CD14-positive monocyte (primary cell): ENCODE measurements at regions not wholly inside any gene's neighbourhood (a gene's known extent, or its start where the extent isn't known, plus 50 kb on each side); places are given as distances from the start of the nearest gene placed in this dataset.

Experiments
- DNase-seq, 3 donors: peaks; one replicate each; pipeline ENCODE4 v3.0.0-alpha.2; 2011 to 2022
- H2AFZ ChIP-seq: 2 replicates; pipeline ENCODE4 v1.6.0; 2012; ENCODE audit warnings: mild to moderate bottlenecking, low read depth, low read length, inconsistent platforms; ENCODE audit not compliant: insufficient read depth, poor library complexity, severe bottlenecking
- H3K27ac ChIP-seq, 2 donors: 1 replicate in 1 of 2; 2 replicates in 1 of 2; pipeline ENCODE4 v1.5.1; 2012 to 2013; ENCODE audit warnings: low read length in 2 of 2, control low read depth in 1 of 2, inconsistent platforms in 1 of 2, low read depth in 1 of 2, mild to moderate bottlenecking in 1 of 2
- H3K27me3 ChIP-seq, 2 donors: one replicate each; pipeline versions ENCODE4 v1.6.0 to v1.6.1; 2011 to 2013; ENCODE audit warnings: low read length in 2 of 2; ENCODE audit not compliant: control insufficient read depth in 2 of 2, insufficient read depth in 2 of 2
- H3K36me3 ChIP-seq, 2 donors: replicated peaks in 1 of 2; 1 replicate in 1 of 2; 2 replicates in 1 of 2; pipeline versions ENCODE4 v1.5.1 to v1.6.1; 2012 to 2013; ENCODE audit warnings: low read length in 2 of 2, control low read depth in 1 of 2, inconsistent platforms in 1 of 2, mild to moderate bottlenecking in 1 of 2; ENCODE audit not compliant: insufficient read depth in 2 of 2, control insufficient read depth in 1 of 2
- H3K4me1 ChIP-seq, 2 donors: 1 replicate in 1 of 2; 2 replicates in 1 of 2; pipeline versions ENCODE4 v1.5.1 to v1.6.1; 2012 to 2013; ENCODE audit warnings: low read length in 2 of 2, control low read depth in 1 of 2, inconsistent platforms in 1 of 2, mild to moderate bottlenecking in 1 of 2, moderate library complexity in 1 of 2; ENCODE audit not compliant: insufficient read depth in 2 of 2, control insufficient read depth in 1 of 2
- H3K4me2 ChIP-seq: replicated peaks from 2 replicates; pipeline ENCODE3; 2012; ENCODE audit warnings: low read length, moderate library complexity, mild to moderate bottlenecking; ENCODE audit not compliant: poor library complexity, severe bottlenecking; ENCODE audit errors: extremely low read depth
- H3K4me3 ChIP-seq, 3 experiments: fragments of 200-600 bp in 1 of 3; sonication (generic) in 1 of 3; replicated peaks in 1 of 3; 1 replicate in 2 of 3; 2 replicates in 1 of 3; pipeline ENCODE4 v1.5.1; 2011 to 2013; ENCODE audit warnings: low read length in 3 of 3, mild to moderate bottlenecking in 3 of 3, control low read depth in 2 of 3, low read depth in 2 of 3, inconsistent platforms in 1 of 3, moderate library complexity in 1 of 3
- H3K79me2 ChIP-seq: 2 replicates; pipeline ENCODE4 v1.6.0; 2012; ENCODE audit warnings: mild to moderate bottlenecking, control low read depth, inconsistent platforms, low read length, moderate library complexity; ENCODE audit not compliant: insufficient read depth
- H3K9ac ChIP-seq: 2 replicates; pipeline ENCODE4 v1.6.0; 2017; ENCODE audit warnings: low read length, mild to moderate bottlenecking; ENCODE audit not compliant: insufficient read depth, poor library complexity, severe bottlenecking
- H3K9me3 ChIP-seq, 2 donors: replicated peaks in 1 of 2; 1 replicate in 1 of 2; 2 replicates in 1 of 2; pipeline versions ENCODE4 v1.5.1 to v1.6.1; 2012 to 2013; ENCODE audit warnings: low read length in 2 of 2, control low read depth in 1 of 2; ENCODE audit not compliant: control insufficient read depth in 1 of 2, insufficient read depth in 1 of 2
- H4K20me1 ChIP-seq: 2 replicates; pipeline ENCODE4 v1.6.0; 2012; ENCODE audit warnings: mild to moderate bottlenecking, low read length, control low read depth, moderate library complexity; ENCODE audit not compliant: insufficient read depth
- H3K27ac Mint-ChIP-seq, 7 donors: one replicate each; pipeline ENCODE4 v1.8.0; 2020; ENCODE audit warnings: mild to moderate bottlenecking in 7 of 7, mixed read lengths in 7 of 7, moderate library complexity in 6 of 7, inconsistent platforms in 2 of 7
- H3K27me3 Mint-ChIP-seq, 3 donors: one replicate each; pipeline ENCODE4 v1.8.0; 2021 to 2022; ENCODE audit warnings: low read depth in 3 of 3, mild to moderate bottlenecking in 3 of 3, mixed read lengths in 3 of 3, moderate library complexity in 3 of 3, inconsistent platforms in 1 of 3
- H3K36me3 Mint-ChIP-seq, 2 donors: one replicate each; pipeline ENCODE4 v1.8.0; 2020; ENCODE audit warnings: mixed read lengths in 2 of 2, inconsistent platforms in 1 of 2, mild to moderate bottlenecking in 1 of 2
- H3K4me1 Mint-ChIP-seq: one replicate; pipeline ENCODE4 v1.8.0; 2020; ENCODE audit warnings: mild to moderate bottlenecking, mixed read lengths
- H3K4me3 Mint-ChIP-seq, 2 donors: one replicate each; pipeline ENCODE4 v1.8.0; 2020; ENCODE audit warnings: mild to moderate bottlenecking in 2 of 2, mixed read lengths in 2 of 2, moderate library complexity in 1 of 2
- H3K9me3 Mint-ChIP-seq, 7 donors: one replicate each; pipeline ENCODE4 v1.8.0; 2020 to 2022; ENCODE audit warnings: mixed read lengths in 7 of 7, mild to moderate bottlenecking in 6 of 7, moderate library complexity in 6 of 7, inconsistent platforms in 2 of 7
- CTCF ChIP-seq: fragments of 200-600 bp; IDR thresholded peaks from one replicate; pipeline ENCODE4 v1.8.0; 2022; ENCODE audit warnings: antibody characterized with exemption, mild to moderate bottlenecking
- WGBS: methylation state at CpG from one replicate; pipeline ENCODE4 v1.1.5; 2013; ENCODE audit warnings: missing lambda C conversion rate; ENCODE audit not compliant: insufficient coverage; 5-methylcytosine and 5-hydroxymethylcytosine counted together
- intact Hi-C, 2 donors: fragments of 100-400 bp; cut with micrococcal nuclease; formaldehyde crosslinking; loops; one replicate each; pipeline versions ENCODE4 v1.15.0 to v1.15.1; 2023

GRCh38 chr1:47650205-47650604, 212.4 kb downstream of the FOXD2 start:
- Mint-ChIP-seq H3K4me1 (no peaks in the 10 kb centered on the region), H3K9me3 (no peaks in the 10 kb centered on the region), H3K36me3 (no peaks in the 10 kb centered on the region), H3K27me3 (peaks cover 4 to 5% (median 5%) of the 10 kb centered on the region in 3 donors), H3K27ac (no peak overlapping the region), H3K4me3 (no peak overlapping the region)
- Histone ChIP-seq H3K9ac (no peak overlapping the region), H3K4me1 (no peaks in the 10 kb centered on the region), H3K36me3 (no peaks in the 10 kb centered on the region), H3K27me3 (no peaks in the 10 kb centered on the region), H3K4me3 (no peak overlapping the region), H4K20me1 (no peaks in the 10 kb centered on the region), H3K4me2 (no peak overlapping the region), H3K79me2 (no peaks in the 10 kb centered on the region), H3K27ac (no peak overlapping the region), H2AFZ (no peak overlapping the region), H3K9me3 (no peaks in the 10 kb centered on the region)
- no peak for TF ChIP-seq CTCF
- intact Hi-C loops = no loop called here
- WGBS = 85% methylated on average over 7 of the region's 7 CpGs
- no peak for DNase-seq

GRCh38 chr1:47650611-47651010, 212.8 kb downstream of the FOXD2 start:
- H3K27me3 Mint-ChIP-seq = peaks cover 2 to 5% (median 4%) of the 10 kb centered on the region in 3 donors
- Histone ChIP-seq H3K4me3 (no peak overlapping the region), H4K20me1 (no peaks in the 10 kb centered on the region), H3K36me3 (no peaks in the 10 kb centered on the region), H3K27ac (no peak overlapping the region), H3K9ac (no peak overlapping the region), H2AFZ (no peak overlapping the region), H3K4me2 (no peak overlapping the region), H3K79me2 (no peaks in the 10 kb centered on the region), H3K27me3 (no peaks in the 10 kb centered on the region), H3K9me3 (no peaks in the 10 kb centered on the region), H3K4me1 (no peaks in the 10 kb centered on the region)
- no CpG with 5 or more reads among the region's 1 CpG for WGBS
- H3K9me3 Mint-ChIP-seq = no peaks in the 10 kb centered on the region
- no peak for TF ChIP-seq CTCF
- intact Hi-C loops = no loop called here
- no peak overlapping the region for H3K27ac Mint-ChIP-seq
- no peak overlapping the region for H3K4me3 Mint-ChIP-seq
- DNase-seq = no peak
- H3K4me1 Mint-ChIP-seq = no peaks in the 10 kb centered on the region
- no peaks in the 10 kb centered on the region for H3K36me3 Mint-ChIP-seq
